ENCODE measurements at regions not wholly inside any gene's neighbourhood (a gene's known extent, or its start where the extent isn't known, plus 50 kb on each side); places are given as distances from the start of the nearest gene placed in this dataset.

DNA sequence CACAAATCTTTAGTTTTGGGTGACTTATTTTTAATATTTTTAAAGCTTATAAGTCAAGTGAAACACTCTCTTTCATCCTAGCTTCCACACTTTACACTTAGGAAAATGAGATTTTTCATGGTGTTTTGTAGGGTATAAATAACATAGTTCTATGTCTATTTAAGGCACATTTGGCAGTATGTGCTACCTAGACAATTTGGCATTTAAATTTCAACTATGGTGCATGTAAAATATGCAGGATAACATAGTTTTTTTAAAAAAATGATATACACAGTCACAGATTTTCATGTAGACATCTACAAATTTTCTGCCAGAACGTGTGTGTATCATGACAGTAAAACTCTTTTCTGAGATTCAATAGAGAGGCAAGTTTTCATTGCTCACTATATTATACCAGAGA lies 115.1 kb upstream of the MAP3K7 start:
- H3K4me1 Mint-ChIP-seq, result no peaks in the 10 kb centered on the region
- no peaks in the 10 kb centered on the region for H3K36me3 Mint-ChIP-seq (ENCODE audit: low read depth)
- ATAC-seq (ENCODE audit: low read depth), result no peak
- CTCF ChIA-PET, result no interaction called here
- no peaks in the 10 kb centered on the region for H3K9me3 Mint-ChIP-seq
- intact Hi-C loops (cut with micrococcal nuclease), result no loop called here
- peaks cover 8% of the 10 kb centered on the region for H3K27me3 Mint-ChIP-seq
- POLR2A ChIA-PET, result no interaction called here
- H3K4me3 Mint-ChIP-seq, result no peak overlapping the region
- TF ChIP-seq, protein P1, sequence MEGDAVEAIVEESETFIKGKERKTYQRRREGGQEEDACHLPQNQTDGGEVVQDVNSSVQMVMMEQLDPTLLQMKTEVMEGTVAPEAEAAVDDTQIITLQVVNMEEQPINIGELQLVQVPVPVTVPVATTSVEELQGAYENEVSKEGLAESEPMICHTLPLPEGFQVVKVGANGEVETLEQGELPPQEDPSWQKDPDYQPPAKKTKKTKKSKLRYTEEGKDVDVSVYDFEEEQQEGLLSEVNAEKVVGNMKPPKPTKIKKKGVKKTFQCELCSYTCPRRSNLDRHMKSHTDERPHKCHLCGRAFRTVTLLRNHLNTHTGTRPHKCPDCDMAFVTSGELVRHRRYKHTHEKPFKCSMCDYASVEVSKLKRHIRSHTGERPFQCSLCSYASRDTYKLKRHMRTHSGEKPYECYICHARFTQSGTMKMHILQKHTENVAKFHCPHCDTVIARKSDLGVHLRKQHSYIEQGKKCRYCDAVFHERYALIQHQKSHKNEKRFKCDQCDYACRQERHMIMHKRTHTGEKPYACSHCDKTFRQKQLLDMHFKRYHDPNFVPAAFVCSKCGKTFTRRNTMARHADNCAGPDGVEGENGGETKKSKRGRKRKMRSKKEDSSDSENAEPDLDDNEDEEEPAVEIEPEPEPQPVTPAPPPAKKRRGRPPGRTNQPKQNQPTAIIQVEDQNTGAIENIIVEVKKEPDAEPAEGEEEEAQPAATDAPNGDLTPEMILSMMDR (IDR thresholded peaks at IDR 0.05), result no peak
- no peak overlapping the region for H3K27ac Mint-ChIP-seq
- no peak for DNase-seq

DNA sequence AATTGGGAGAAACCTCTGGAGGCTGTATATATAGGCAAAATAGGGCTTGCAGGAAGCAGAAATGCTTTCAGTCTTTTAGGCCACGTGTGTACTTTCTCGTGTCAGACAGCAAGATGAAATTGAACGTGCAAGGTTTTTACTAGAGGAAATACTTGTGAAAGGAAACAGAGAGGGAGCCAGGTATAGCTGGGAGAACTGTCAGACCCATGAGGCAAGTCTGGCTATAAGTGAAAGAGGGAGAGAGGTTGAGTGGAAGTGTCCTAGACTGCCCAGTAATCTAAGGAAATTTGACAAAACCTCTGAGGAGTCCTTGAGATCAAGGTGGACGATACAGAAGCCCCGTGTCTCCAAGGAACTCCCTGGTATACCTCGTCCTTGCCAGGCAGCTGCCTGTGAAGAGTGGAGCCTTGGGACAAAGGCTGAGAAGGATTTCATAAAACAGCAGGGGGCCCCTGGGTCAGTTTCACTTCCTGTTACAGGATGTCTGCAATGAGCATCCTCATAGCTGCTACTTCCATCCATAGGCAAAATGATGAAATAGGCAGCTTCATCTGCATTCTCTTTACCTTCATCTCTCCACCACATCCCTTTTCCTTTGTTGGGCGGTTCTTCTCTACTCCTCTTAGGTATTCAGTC lies 114.4 kb upstream of the MAP3K7 start:
- H3K4me3 Mint-ChIP-seq, result no peak overlapping the region

DNA sequence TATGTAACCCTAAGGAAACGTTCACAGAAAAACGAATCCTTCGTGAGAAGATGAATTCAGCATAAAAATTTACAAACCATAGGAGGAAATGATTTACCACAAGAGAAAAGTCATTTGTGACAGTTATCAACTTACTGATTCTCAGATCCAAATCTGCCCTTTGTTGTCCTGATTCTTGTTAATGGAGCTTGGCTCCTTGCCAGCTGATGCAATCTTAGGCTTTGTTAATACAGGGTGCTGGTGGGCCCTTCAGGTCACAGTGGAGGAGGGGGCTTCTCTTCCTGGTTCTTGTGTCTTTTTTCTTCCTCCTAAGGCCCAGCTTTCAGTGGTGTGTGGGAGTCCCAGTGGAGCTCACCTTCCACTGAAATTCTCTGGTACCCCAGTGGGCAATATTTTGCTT lies 108.4 kb upstream of the MAP3K7 start:
- TF ChIP-seq, protein P1 (IDR thresholded peaks at IDR 0.05), result no peak
- Mint-ChIP-seq H3K27ac (no peak overlapping the region), H3K4me1 (no peaks in the 10 kb centered on the region), H3K9me3 (peaks cover 3% of the 10 kb centered on the region), H3K4me3 (no peak overlapping the region), H3K36me3 (ENCODE audit: low read depth) (no peaks in the 10 kb centered on the region), H3K27me3 (peaks cover 17% of the 10 kb centered on the region)
- CTCF ChIA-PET, result no interaction called here
- intact Hi-C loops (cut with micrococcal nuclease), result no loop called here
- ATAC-seq (ENCODE audit: low read depth) (no peak), DNase-seq (no peak)
- POLR2A ChIA-PET, result no interaction called here

More for the DNA sequence above, 114.4 kb upstream of the MAP3K7 start:
- ChIA-PET POLR2A (no interaction called here), CTCF (no interaction called here)
- H3K27me3 Mint-ChIP-seq, result peaks cover 9% of the 10 kb centered on the region
- ATAC-seq (ENCODE audit: low read depth) (no peak), DNase-seq (no peak)
- H3K27ac Mint-ChIP-seq, result no peak overlapping the region
- TF ChIP-seq, protein P1 (IDR thresholded peaks at IDR 0.05), result no peak
- no peaks in the 10 kb centered on the region for H3K36me3 Mint-ChIP-seq (ENCODE audit: low read depth)
- H3K4me1 Mint-ChIP-seq, result no peaks in the 10 kb centered on the region
- intact Hi-C loops (cut with micrococcal nuclease), result no loop called here
- no peaks in the 10 kb centered on the region for H3K9me3 Mint-ChIP-seq

DNA sequence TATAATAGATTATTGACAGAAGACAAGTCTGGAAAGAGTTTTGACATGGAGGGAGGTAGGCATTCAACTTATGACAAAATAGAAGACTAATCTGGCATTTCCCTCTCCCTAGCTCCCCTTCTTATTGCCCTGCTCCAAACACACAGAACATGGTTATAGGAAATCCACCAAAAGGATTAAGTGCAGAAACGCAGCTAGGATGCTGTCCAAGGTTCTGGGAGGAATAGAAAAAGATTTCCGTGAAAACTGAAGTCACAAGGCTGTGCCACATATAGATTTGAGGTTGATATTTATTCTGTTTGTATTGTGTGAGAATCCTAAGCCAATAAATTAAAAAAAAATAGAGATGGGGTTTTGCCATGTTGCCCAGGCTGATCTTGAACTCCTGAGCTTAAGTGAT lies 107.9 kb upstream of the MAP3K7 start:
- no peak for ATAC-seq (ENCODE audit: low read depth)

DNA sequence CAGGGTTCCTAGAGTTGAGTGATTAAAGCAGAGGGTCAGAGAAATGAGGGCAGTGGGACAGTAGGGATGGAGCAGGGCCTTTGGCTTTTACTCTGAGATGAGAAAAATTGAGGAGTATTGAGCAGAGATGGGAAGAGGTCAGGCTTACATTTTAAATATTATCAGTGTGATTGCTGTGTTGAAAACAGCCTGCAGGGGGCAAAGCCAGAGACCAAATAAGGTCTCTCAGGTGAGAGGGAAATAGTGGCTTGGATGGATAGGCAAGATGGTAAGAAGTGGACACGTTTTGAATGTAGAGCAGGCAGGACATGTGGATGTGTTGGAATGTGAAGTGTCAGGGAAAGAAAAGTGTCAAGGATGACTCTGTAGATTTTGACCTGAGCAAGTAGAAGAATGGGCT lies 105.0 kb upstream of the MAP3K7 start:
- ChIA-PET POLR2A (no interaction called here), CTCF (no interaction called here)
- Mint-ChIP-seq H3K4me3 (no peak overlapping the region), H3K9me3 (peaks cover 3% of the 10 kb centered on the region), H3K36me3 (ENCODE audit: low read depth) (no peaks in the 10 kb centered on the region), H3K27ac (no peak overlapping the region), H3K27me3 (peaks cover 17% of the 10 kb centered on the region), H3K4me1 (no peaks in the 10 kb centered on the region)
- DNase-seq (no peak), ATAC-seq (ENCODE audit: low read depth) (no peak)
- TF ChIP-seq, protein P1 (IDR thresholded peaks at IDR 0.05), result no peak
- intact Hi-C loops (cut with micrococcal nuclease), result no loop called here

More for the DNA sequence above, 107.9 kb upstream of the MAP3K7 start:
- peaks cover 16% of the 10 kb centered on the region for H3K27me3 Mint-ChIP-seq
- intact Hi-C loops (cut with micrococcal nuclease), result no loop called here
- DNase-seq, result no peak
- H3K27ac Mint-ChIP-seq, result no peak overlapping the region
- H3K4me3 Mint-ChIP-seq, result no peak overlapping the region
- ChIA-PET POLR2A (no interaction called here), CTCF (no interaction called here)
- H3K4me1 Mint-ChIP-seq, result no peaks in the 10 kb centered on the region
- H3K9me3 Mint-ChIP-seq, result peaks cover 3% of the 10 kb centered on the region
- H3K36me3 Mint-ChIP-seq (ENCODE audit: low read depth), result no peaks in the 10 kb centered on the region
- TF ChIP-seq, protein P1 (IDR thresholded peaks at IDR 0.05), result no peak

Measured in activated B cell treated with CpG ODN at 0.5 μM for 24 hours (primary cell).